MCF 10A (cell line): ENCODE measurements at regions not wholly inside any gene's neighbourhood (a gene's known extent, or its start where the extent isn't known, plus 50 kb on each side); places are given as distances from the start of the nearest gene placed in this dataset.
"Not testable (repeated sequence)": the region's sequence is repeated elsewhere in the genome, so short reads cannot be mapped to it uniquely, and the experiment has no call there.

Source experiments
- BruUV-seq: library from RNA; stranded (reverse); fragments of 400-500 nt; replicated peaks from 2 replicates; lab custom pipeline; 2021; lab: Mats Ljungman, UMichigan
- CTCF ChIA-PET: fragments of 300-600 bp; sonication (Branson Sonifier 250); formaldehyde crosslinking; extraction: SDS; loops from one replicate; lab custom pipeline; 2021; ENCODE audit warnings: antibody characterized with exemption, inconsistent platforms; lab: Yijun Ruan, JAX
- POLR2A ChIA-PET: fragments of 300-600, 350-650 bp; sonication (Branson Sonifier 250); formaldehyde crosslinking; extraction: SDS; loops from one replicate; lab custom pipeline; 2020; ENCODE audit warnings: antibody characterized with exemption, inconsistent platforms; lab: Yijun Ruan, JAX
- DNase-seq: peaks from one replicate; pipeline ENCODE4 v3.0.0-alpha.2; 2018; ENCODE audit not compliant: unreplicated experiment
- H3K27ac Mint-ChIP-seq: one replicate; pipeline ENCODE4 v1.8.0; 2022; ENCODE audit warnings: mild to moderate bottlenecking, low read depth, mixed read lengths; ENCODE audit not compliant: unreplicated experiment
- H3K27me3 Mint-ChIP-seq: one replicate; pipeline ENCODE4 v1.8.0; 2022; ENCODE audit warnings: mixed read lengths; ENCODE audit not compliant: insufficient read depth, unreplicated experiment
- H3K36me3 Mint-ChIP-seq: one replicate; pipeline ENCODE4 v1.8.0; 2022; ENCODE audit warnings: mild to moderate bottlenecking, moderate library complexity, mixed read lengths; ENCODE audit not compliant: insufficient read depth, unreplicated experiment
- H3K4me1 Mint-ChIP-seq: one replicate; pipeline ENCODE4 v1.8.0; 2022; ENCODE audit warnings: mixed read lengths; ENCODE audit not compliant: insufficient read depth, unreplicated experiment
- H3K4me3 Mint-ChIP-seq: one replicate; pipeline ENCODE4 v1.8.0; 2022; ENCODE audit warnings: mild to moderate bottlenecking, moderate library complexity, mixed read lengths; ENCODE audit not compliant: unreplicated experiment
- H3K9me3 Mint-ChIP-seq: one replicate; pipeline ENCODE4 v1.8.0; 2022; ENCODE audit warnings: mixed read lengths; ENCODE audit not compliant: unreplicated experiment
- intact Hi-C: fragments of 100-400 bp; cut with micrococcal nuclease; formaldehyde crosslinking; loops from 2 replicates; pipeline ENCODE4 v1.14.1; 2022
- TF ChIP-seq, protein P1 (sequence below): fragments of 200-600 bp; IDR thresholded peaks from one replicate; pipeline ENCODE4 v1.8.0; 2022; ENCODE audit warnings: antibody characterized with exemption, mild to moderate bottlenecking; ENCODE audit not compliant: unreplicated experiment

DNA sequence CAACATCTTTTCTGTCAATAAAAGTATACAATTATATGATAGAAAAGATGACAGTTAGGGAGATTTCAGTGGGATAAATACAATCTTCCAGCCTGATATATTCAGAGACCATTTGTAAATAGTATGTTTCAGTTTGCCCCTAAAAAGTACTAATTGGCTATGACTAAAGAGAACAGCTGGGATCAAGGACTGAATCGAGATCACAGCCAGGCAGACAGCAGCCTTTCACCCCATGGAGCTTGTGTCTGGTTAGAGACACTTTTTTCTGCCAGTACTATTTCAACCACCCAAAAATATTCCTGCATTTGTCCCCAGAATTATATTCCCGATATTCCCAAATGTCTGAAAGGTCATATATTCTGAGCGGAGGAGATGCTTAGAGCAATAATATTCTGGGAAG is 577.3 kb upstream of the TLE4 start:
- intact Hi-C loops, result no loop called here
- DNase-seq, result no peak
- ChIA-PET POLR2A (interaction anchor here (0.6 kb wide), 1 partner anchor 104 kb away, joined by 4 read pairs; no protein-coding TSS in a partner anchor), CTCF (interaction anchor here (0.5 to 1.0 kb wide), 2 partner anchors 57 to 555 kb away, joined by 3 read pairs; no protein-coding TSS in a partner anchor)
- Mint-ChIP-seq H3K27ac (no peak overlapping the region), H3K4me1 (peaks cover 9% of the 10 kb centered on the region), H3K9me3 (no peaks in the 10 kb centered on the region), H3K27me3 (no peaks in the 10 kb centered on the region), H3K36me3 (no peaks in the 10 kb centered on the region), H3K4me3 (no peak overlapping the region)
- TF ChIP-seq, protein P1, sequence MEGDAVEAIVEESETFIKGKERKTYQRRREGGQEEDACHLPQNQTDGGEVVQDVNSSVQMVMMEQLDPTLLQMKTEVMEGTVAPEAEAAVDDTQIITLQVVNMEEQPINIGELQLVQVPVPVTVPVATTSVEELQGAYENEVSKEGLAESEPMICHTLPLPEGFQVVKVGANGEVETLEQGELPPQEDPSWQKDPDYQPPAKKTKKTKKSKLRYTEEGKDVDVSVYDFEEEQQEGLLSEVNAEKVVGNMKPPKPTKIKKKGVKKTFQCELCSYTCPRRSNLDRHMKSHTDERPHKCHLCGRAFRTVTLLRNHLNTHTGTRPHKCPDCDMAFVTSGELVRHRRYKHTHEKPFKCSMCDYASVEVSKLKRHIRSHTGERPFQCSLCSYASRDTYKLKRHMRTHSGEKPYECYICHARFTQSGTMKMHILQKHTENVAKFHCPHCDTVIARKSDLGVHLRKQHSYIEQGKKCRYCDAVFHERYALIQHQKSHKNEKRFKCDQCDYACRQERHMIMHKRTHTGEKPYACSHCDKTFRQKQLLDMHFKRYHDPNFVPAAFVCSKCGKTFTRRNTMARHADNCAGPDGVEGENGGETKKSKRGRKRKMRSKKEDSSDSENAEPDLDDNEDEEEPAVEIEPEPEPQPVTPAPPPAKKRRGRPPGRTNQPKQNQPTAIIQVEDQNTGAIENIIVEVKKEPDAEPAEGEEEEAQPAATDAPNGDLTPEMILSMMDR, result no peak
- no TSS peak for BruUV-seq

DNA sequence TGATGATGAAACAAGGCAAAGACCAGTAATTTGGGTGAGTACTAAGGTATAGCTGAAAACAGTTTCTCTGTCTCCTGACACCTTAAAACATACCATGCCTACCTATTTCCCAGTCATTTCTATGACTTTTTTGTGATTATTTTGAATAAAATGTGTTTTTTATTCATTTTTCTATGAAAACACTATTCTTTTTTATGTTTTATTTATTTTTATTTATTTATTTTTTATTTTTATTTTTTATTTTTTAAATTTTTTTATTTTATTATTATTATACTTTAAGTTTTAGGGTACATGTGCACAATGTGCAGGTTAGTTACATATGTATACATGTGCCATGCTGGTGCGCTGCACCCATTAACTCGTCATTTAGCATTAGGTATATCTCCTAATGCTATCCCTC is 576.8 kb upstream of the TLE4 start:
- intact Hi-C loops, H3K9me3 Mint-ChIP-seq, H3K27ac Mint-ChIP-seq, H3K4me3 Mint-ChIP-seq, BruUV-seq, H3K4me1 Mint-ChIP-seq, DNase-seq, H3K27me3 Mint-ChIP-seq, H3K36me3 Mint-ChIP-seq, POLR2A ChIA-PET: not testable (repeated sequence)
- CTCF ChIA-PET, result interaction anchor here (0.5 to 1.0 kb wide), 2 partner anchors 57 to 555 kb away, joined by 3 read pairs; no protein-coding TSS in a partner anchor

- ChIA-PET POLR2A (no interaction called here), CTCF (no interaction called here)
- Mint-ChIP-seq H3K27ac (no peak overlapping the region), H3K4me1 (no peaks in the 10 kb centered on the region), H3K27me3 (no peaks in the 10 kb centered on the region), H3K9me3 (no peaks in the 10 kb centered on the region), H3K36me3 (peaks cover 6% of the 10 kb centered on the region), H3K4me3 (no peak overlapping the region)
- no TSS peak for BruUV-seq
- TF ChIP-seq, protein P1, result no peak
- intact Hi-C loops, result no loop called here
- DNase-seq, result no peak
Measured at GRCh38 chr9:78997296-78997695, 574.5 kb upstream of the TLE4 start.

DNA sequence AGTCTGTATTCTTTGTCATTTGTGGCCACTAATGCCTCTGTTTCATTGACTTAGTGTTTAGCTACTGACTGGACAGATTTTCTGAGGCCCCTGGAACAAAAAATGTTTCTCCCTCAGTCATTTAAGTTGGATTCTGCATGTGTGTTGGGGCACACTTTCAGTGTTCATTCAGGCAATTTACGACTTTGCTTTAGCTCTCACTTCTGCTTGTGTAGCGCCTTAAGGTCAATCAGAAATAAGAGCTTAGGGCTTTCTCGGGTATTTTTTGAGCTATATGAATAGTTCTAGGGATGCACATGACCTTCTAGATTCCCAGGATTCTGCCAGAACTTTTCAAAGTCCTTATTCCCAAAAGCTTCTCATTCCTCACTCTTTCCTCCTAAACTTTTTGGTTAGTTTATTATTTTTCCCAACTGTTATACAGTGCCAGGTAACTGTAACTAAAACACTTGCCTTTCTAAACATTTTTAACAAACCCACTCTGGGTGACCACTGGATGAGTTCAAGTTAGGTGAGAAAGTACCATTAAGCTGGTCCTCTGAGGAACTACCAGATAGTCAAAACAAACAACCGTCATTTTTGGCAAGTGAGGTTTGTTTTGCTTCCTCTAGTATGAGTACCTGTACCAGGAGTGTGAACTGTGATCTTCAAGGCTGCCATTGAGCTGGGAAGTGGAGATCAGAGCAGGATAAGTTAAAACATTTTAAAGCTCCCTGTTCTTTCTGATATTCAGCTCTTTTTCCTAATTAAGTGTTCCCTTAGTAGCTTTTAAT is 571.3 kb upstream of the TLE4 start:
- Mint-ChIP-seq H3K27me3 (no peaks in the 10 kb centered on the region), H3K27ac (no peak overlapping the region), H3K9me3 (no peaks in the 10 kb centered on the region), H3K36me3 (peaks cover 6% of the 10 kb centered on the region), H3K4me3 (no peak overlapping the region), H3K4me1 (no peaks in the 10 kb centered on the region)
- POLR2A ChIA-PET, result interaction anchor here (0.6 to 1.7 kb wide), 5 partner anchors 11 to 71 kb away, joined by 3 to 4 read pairs (median 3); no protein-coding TSS in a partner anchor
- CTCF ChIA-PET, result no interaction called here
- intact Hi-C loops, result no loop called here
- TF ChIP-seq, protein P1, result no peak
- BruUV-seq, result no TSS peak
- no peak for DNase-seq
